ENCODE measurements at regions not wholly inside any gene's neighbourhood (a gene's known extent, or its start where the extent isn't known, plus 50 kb on each side); places are given as distances from the start of the nearest gene placed in this dataset.
A peak's percentile ranks its signal among the peaks of the same experiment; 100 is the strongest.

- ChIA-PET CTCF (no interaction called here), POLR2A (no interaction called here)
- no peak for DNase-seq (ENCODE audit: low read depth, low spot score)
- H3K4me3 ChIP-seq (ENCODE audit: low read depth, low read length), result no peak overlapping the region
- TF ChIP-seq CTCF (IDR thresholded peaks at IDR 0.05; ENCODE audit: insufficient read depth, low read length, missing control alignments), result no peak
These were observed 641.8 kb downstream of the TLE4 start for GRCh38 chr9:80213613-80214012.

DNA sequence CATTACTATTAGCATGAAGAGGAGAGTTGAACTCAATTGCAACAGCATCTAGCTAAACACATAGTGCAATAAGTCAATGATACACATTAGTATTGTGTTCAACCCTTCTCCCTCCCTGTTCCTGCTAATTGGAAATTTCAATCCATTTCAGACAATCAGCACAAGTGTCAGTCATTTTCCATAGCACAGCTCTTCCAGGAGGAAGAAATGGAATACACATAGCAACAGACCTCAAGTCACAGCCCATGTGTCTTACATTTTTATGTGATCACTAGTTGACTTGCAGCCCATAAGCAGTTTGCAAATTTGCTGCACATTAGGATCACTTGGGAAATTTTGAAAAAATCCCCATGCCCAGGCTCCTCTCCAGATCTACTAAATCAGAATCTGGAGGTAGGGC, 636.9 kb downstream of the TLE4 start:
- DNase-seq (ENCODE audit: low read depth, low spot score), result no peak
- POLR2A ChIA-PET, result no interaction called here
- CTCF ChIA-PET, result interaction anchor here (1.0 to 1.1 kb wide), 2 partner anchors 12 to 34 kb away, joined by 3 to 5 read pairs; no protein-coding TSS in a partner anchor
- TF ChIP-seq CTCF (IDR thresholded peaks at IDR 0.05; ENCODE audit: insufficient read depth, low read length, missing control alignments), result no peak
- no peak overlapping the region for H3K4me3 ChIP-seq (ENCODE audit: low read depth, low read length)

DNA sequence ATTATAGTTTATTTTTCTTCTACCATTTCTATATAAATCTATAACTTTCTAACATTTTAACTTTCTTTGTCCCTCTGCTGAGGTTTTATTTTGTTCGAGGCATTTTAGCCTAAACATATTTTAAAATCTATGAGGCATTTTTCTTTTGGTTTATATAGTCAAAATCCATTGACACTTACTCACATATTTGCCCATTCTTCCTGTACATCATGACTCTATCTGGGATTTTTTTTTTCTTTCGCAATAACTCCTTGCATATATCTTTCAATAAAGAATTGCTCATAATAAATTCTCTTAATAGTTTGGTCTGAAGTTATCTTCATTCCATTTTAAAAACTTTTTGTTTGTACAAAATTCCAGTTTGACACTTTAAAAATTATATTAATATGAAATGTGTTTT, 632.3 kb downstream of the TLE4 start:
- ChIA-PET POLR2A (no interaction called here), CTCF (interaction anchor here (0.6 kb wide), 1 partner anchor 29 kb away, joined by 3 read pairs; no protein-coding TSS in a partner anchor)
- no peak overlapping the region for H3K4me3 ChIP-seq (ENCODE audit: low read depth, low read length)
- DNase-seq (ENCODE audit: low read depth, low spot score), result peak; percentile 7
- no peak for TF ChIP-seq CTCF (IDR thresholded peaks at IDR 0.05; ENCODE audit: insufficient read depth, low read length, missing control alignments)

GRCh38 chr9:80197661-80198060, 625.9 kb downstream of the TLE4 start:
- no peak for TF ChIP-seq CTCF (IDR thresholded peaks at IDR 0.05; ENCODE audit: insufficient read depth, low read length, missing control alignments)
- no peak for DNase-seq (ENCODE audit: low read depth, low spot score)
- ChIA-PET CTCF (no interaction called here), POLR2A (no interaction called here)
- no peak overlapping the region for H3K4me3 ChIP-seq (ENCODE audit: low read depth, low read length)

- ChIA-PET POLR2A (no interaction called here), CTCF (interaction anchor here (2.7 kb wide), 1 partner anchor 16 kb away, joined by 18 read pairs; no protein-coding TSS in a partner anchor)
- TF ChIP-seq CTCF (IDR thresholded peaks at IDR 0.05; ENCODE audit: insufficient read depth, low read length, missing control alignments), result no peak
- DNase-seq (ENCODE audit: low read depth, low spot score), result no peak
- no peak overlapping the region for H3K4me3 ChIP-seq (ENCODE audit: low read depth, low read length)
These were observed 619.3 kb downstream of the TLE4 start for GRCh38 chr9:80191108-80191507.

- no peak for DNase-seq (ENCODE audit: low read depth, low spot score)
- ChIA-PET CTCF (interaction anchor here (1.1 to 1.3 kb wide), 2 partner anchors 11 to 13 kb away, joined by 3 to 4 read pairs; no protein-coding TSS in a partner anchor), POLR2A (no interaction called here)
- H3K4me3 ChIP-seq (ENCODE audit: low read depth, low read length), result no peak overlapping the region
- no peak for TF ChIP-seq CTCF (IDR thresholded peaks at IDR 0.05; ENCODE audit: insufficient read depth, low read length, missing control alignments)
These were observed 616.8 kb downstream of the TLE4 start for GRCh38 chr9:80188579-80188978.
